Activated T-cell treated with anti-CD3 and anti-CD28 coated beads for 48 hours (primary cell): ENCODE measurements at regions not wholly inside any gene's neighbourhood (a gene's known extent, or its start where the extent isn't known, plus 50 kb on each side); places are given as distances from the start of the nearest gene placed in this dataset.

Experiments
- DNase-seq: peaks from one replicate; pipeline ENCODE4 v3.0.0-alpha.2; 2020; ENCODE audit warnings: low read depth

GRCh38 chr14:51307551-51307950 lies 67.5 kb downstream of the TMX1 start:
- no peak for DNase-seq

GRCh38 chr14:51308866-51309265 lies 68.8 kb downstream of the TMX1 start:
- no peak for DNase-seq

- DNase-seq: no peak
Measured at GRCh38 chr14:51310505-51310944, 70.5 kb downstream of the TMX1 start.

- DNase-seq: no peak
Measured at GRCh38 chr14:51314321-51315015, 74.4 kb downstream of the TMX1 start.

GRCh38 chr14:51317373-51317772 lies 77.3 kb downstream of the TMX1 start:
- DNase-seq: no peak

- no peak for DNase-seq
Measured at GRCh38 chr14:51318813-51319597, 79.0 kb downstream of the TMX1 start.

GRCh38 chr14:51321036-51321435 lies 81.0 kb downstream of the TMX1 start:
- no peak for DNase-seq

GRCh38 chr14:51323492-51323891 lies 83.4 kb downstream of the TMX1 start:
- no peak for DNase-seq

GRCh38 chr14:51327376-51327775 lies 87.3 kb downstream of the TMX1 start:
- no peak for DNase-seq

GRCh38 chr14:51328064-51328771 lies 88.2 kb downstream of the TMX1 start:
- peak; percentile 46 for DNase-seq

GRCh38 chr14:51328772-51329353 lies 88.8 kb downstream of the TMX1 start:
- no peak for DNase-seq

- no peak for DNase-seq
Measured at GRCh38 chr14:51331486-51332367, 91.7 kb downstream of the TMX1 start.

- DNase-seq: no peak
Measured at GRCh38 chr14:51333299-51333698, 93.3 kb downstream of the TMX1 start.

GRCh38 chr14:51333901-51334521 lies 94.0 kb downstream of the TMX1 start:
- DNase-seq: no peak

- no peak for DNase-seq
Measured at GRCh38 chr14:51334566-51334965, 94.5 kb downstream of the TMX1 start.

- no peak for DNase-seq
Measured at GRCh38 chr14:51335531-51335930, 95.5 kb downstream of the TMX1 start.

- DNase-seq: no peak
Measured at GRCh38 chr14:51335961-51336723, 96.1 kb downstream of the TMX1 start.

- DNase-seq: no peak
Measured at GRCh38 chr14:51336734-51337133, 96.7 kb downstream of the TMX1 start.

GRCh38 chr14:51337520-51337919 lies 97.5 kb downstream of the TMX1 start:
- DNase-seq: no peak

- DNase-seq: no peak
Measured at GRCh38 chr14:51341338-51341737, 101.3 kb downstream of the TMX1 start.
